ENCODE measurements at regions not wholly inside any gene's neighbourhood (a gene's known extent, or its start where the extent isn't known, plus 50 kb on each side); places are given as distances from the start of the nearest gene placed in this dataset.
"Not testable (repeated sequence)": the region's sequence is repeated elsewhere in the genome, so short reads cannot be mapped to it uniquely, and the experiment has no call there.

DNA sequence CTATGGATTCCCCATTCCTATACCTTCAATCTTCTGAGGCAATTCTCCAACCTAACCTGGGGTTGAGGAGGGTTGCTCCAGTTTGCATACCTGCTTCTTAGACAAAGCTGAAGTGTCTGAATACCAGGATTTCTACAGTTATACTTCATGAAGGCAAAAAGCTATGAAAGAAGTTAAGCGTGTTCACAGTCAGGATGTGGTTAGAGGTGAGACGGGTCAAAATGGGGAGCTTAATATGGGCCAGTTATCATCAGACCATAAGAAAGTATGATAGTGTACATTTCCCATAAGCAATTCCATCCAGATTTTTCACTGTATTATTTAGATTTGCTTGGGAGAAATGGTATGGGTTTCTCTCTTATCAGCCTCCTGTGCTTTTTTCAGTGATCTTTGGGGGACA, 156.9 kb upstream of the FER start:
- intact Hi-C loops (cut with micrococcal nuclease), result no loop called here
- Mint-ChIP-seq H3K27me3 (peaks cover 3% of the 10 kb centered on the region), H3K4me1 (no peaks in the 10 kb centered on the region), H3K9me3 (no peaks in the 10 kb centered on the region), H3K36me3 (ENCODE audit: low read depth) (no peaks in the 10 kb centered on the region), H3K4me3 (no peak overlapping the region), H3K27ac (no peak overlapping the region)
- DNase-seq, result peak; percentile 16

DNA sequence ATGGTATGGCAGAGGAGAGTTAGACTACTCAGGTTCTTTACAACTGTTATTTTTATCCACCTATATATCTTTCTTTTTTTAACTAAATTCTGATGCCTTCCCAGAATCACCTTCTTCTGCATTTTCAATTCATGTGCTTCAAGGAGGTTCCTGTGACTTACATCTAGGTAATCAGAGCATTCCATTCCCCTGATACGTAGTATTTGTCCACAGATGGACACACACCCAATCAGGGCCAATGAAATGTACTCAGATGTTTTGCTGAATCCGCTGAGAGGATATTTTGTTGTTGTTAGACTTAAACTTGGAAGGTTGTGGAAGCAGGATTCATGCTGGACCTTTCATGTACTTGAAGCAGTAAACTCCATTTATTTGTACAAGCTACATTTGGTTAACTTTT, 159.4 kb upstream of the FER start:
- Mint-ChIP-seq H3K27me3 (peaks cover 4% of the 10 kb centered on the region), H3K9me3 (no peaks in the 10 kb centered on the region), H3K4me1 (no peaks in the 10 kb centered on the region), H3K36me3 (ENCODE audit: low read depth) (no peaks in the 10 kb centered on the region), H3K4me3 (no peak overlapping the region), H3K27ac (no peak overlapping the region)
- DNase-seq, result no peak
- intact Hi-C loops (cut with micrococcal nuclease), result no loop called here

DNA sequence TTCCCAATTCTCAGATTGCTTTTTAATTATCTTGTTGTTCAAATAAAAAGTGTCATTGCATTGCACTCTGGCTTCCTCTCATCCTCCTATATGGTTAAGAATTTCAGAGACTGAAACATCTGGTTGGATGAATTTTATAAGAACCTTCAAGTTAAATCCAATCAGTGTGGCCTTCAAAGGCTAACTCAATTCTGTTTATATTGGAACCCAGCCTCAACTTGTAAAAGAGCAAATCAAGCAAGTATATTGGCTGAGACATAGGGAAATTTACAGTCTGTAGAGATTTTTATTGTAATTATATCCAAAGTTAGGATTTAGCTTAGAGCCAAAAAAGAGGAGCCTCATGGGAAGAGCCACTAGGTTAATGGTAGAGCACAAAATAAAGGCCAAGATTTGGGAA, 159.9 kb upstream of the FER start:
- Mint-ChIP-seq H3K27me3 (peaks cover 4% of the 10 kb centered on the region), H3K9me3 (no peaks in the 10 kb centered on the region), H3K4me1 (no peaks in the 10 kb centered on the region), H3K4me3 (no peak overlapping the region), H3K27ac (no peak overlapping the region), H3K36me3 (ENCODE audit: low read depth) (no peaks in the 10 kb centered on the region)
- intact Hi-C loops (cut with micrococcal nuclease), result no loop called here
- no peak for DNase-seq

DNA sequence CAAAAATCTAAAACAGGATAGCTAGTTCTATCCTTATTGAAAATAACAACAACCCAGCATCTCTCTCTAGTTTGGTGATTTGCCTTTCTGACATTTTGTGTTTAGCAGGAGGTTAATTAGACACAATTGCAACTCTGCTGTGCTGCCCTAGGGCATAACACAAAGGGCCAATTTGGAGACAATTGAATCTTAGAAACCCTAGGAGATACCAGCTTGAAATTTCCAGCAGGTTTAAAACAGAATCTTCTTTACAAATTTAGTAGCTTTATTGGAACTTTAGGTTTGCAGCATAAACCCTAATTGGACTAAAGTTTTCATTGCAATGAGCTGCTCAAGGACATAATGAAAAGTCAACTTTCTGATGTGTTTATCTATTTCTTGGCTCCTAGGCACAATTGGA, 166.7 kb upstream of the FER start:
- no peaks in the 10 kb centered on the region for H3K9me3 Mint-ChIP-seq
- H3K4me3 Mint-ChIP-seq, result no peak overlapping the region
- H3K27ac Mint-ChIP-seq, result no peak overlapping the region
- H3K36me3 Mint-ChIP-seq (ENCODE audit: low read depth), result no peaks in the 10 kb centered on the region
- DNase-seq, result no peak
- intact Hi-C loops (cut with micrococcal nuclease), result no loop called here
- H3K4me1 Mint-ChIP-seq, result no peaks in the 10 kb centered on the region
- peaks cover 4% of the 10 kb centered on the region for H3K27me3 Mint-ChIP-seq

DNA sequence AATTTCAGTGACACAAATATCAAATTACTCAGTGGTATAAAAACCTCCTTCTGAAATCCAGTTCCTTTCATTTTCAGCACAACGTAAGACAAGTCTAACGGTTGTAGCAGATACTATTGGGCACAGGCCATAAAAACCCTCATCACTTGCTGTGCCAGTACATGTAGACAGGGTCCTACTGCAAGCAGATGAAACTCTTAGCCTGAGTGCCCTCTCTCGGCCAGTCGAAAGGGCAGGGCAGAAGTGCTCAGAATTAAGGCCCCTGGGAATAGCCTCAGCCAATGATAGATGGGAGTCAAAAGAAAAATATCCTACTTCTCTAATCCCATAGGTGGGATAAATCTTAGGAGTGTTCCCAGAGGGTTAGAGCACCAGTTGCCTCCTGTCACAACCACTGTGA, 168.5 kb upstream of the FER start:
- H3K27me3 Mint-ChIP-seq, result peaks cover 2% of the 10 kb centered on the region
- H3K4me1 Mint-ChIP-seq, result no peaks in the 10 kb centered on the region
- no peaks in the 10 kb centered on the region for H3K36me3 Mint-ChIP-seq (ENCODE audit: low read depth)
- H3K9me3 Mint-ChIP-seq, result peaks cover 1% of the 10 kb centered on the region
- no peak overlapping the region for H3K27ac Mint-ChIP-seq
- DNase-seq, result no peak
- intact Hi-C loops (cut with micrococcal nuclease), result no loop called here
- no peak overlapping the region for H3K4me3 Mint-ChIP-seq

DNA sequence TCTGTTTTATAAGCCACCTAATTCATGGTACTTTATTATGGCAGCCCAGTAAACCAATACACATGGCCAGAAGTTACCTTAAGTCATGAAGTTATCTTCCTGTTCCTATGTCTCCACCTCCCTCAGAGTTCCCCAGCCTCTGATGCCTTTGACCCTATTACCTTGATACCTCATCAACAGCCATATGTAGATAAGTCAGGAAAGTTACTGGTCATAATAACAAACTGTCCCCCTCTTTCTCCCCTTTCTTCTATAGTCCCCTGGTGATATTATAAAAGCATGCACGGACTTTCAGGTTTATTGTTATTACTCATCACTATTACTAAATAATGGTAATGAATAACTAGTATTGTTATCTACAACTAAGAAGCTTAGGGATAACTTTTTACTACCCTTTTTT, 168.9 kb upstream of the FER start:
- DNase-seq, result no peak
- Mint-ChIP-seq H3K4me3 (no peak overlapping the region), H3K36me3 (ENCODE audit: low read depth) (no peaks in the 10 kb centered on the region), H3K4me1 (no peaks in the 10 kb centered on the region), H3K9me3 (peaks cover 3% of the 10 kb centered on the region), H3K27ac (no peak overlapping the region), H3K27me3 (peaks cover 2% of the 10 kb centered on the region)
- intact Hi-C loops (cut with micrococcal nuclease), result no loop called here

DNA sequence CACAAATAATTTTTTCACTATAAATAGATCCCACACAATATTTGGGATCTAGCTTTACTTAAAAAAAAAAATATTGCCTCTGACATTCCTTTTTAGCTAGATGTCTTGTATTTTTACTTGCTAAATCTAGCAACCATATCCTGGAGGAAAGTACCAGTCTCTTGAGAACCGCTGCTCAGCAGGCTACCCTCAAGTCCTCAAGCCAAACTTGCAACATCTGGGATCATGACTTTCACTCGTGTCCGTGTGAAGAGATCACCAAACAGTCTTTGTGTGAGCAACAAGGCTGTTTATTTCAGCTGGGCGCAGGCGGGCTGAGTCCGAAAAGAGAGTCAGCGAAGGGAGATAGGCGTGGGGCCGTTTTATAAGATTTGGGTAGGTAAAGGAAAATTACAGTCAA, 180.3 kb upstream of the FER start:
- intact Hi-C loops (cut with micrococcal nuclease), result no loop called here
- Mint-ChIP-seq H3K4me3 (no peak overlapping the region), H3K4me1 (no peaks in the 10 kb centered on the region), H3K9me3 (no peaks in the 10 kb centered on the region), H3K36me3 (ENCODE audit: low read depth) (no peaks in the 10 kb centered on the region), H3K27me3 (no peaks in the 10 kb centered on the region), H3K27ac (no peak overlapping the region)
- no peak for DNase-seq

DNA sequence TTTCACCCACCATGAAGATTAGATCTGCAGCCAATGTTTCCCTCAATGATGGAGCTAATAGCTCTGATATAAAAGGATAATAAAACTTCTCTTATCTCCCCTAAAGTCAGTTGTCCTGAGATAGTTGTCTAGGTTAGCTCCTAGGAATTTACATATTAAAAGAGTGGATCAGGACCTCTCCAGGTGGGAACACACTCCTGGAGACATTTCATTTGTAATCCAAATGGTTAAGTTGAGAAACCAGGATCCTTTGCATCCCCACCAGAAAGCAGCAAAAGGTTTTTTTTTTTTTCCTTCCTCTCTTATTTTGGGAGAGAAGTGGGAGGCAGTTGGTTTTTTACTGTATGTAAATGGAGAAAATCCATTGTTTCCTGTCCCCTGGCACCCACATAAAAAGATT, 182.5 kb upstream of the FBXL17 start:
- Mint-ChIP-seq H3K36me3 (ENCODE audit: low read depth) (no peaks in the 10 kb centered on the region), H3K9me3 (no peaks in the 10 kb centered on the region), H3K27me3 (no peaks in the 10 kb centered on the region), H3K4me3 (no peak overlapping the region), H3K27ac (no peak overlapping the region), H3K4me1 (no peaks in the 10 kb centered on the region)
- intact Hi-C loops (cut with micrococcal nuclease), result no loop called here
- DNase-seq, result no peak

DNA sequence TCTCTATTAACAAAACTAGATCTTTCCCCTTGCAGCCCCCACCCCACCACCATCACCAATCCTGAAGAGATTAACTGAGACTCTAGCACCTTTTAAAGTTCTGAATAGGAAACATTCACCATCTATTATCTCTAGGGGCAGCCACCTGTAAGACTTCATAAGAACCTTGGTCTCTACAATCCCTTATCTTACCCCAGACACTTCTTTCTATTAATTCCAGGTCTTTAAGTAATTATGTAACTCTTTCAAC, 180.2 kb upstream of the FBXL17 start:
- no peak for DNase-seq
- H3K27ac Mint-ChIP-seq, result no peak overlapping the region
- intact Hi-C loops (cut with micrococcal nuclease), result no loop called here
- no peaks in the 10 kb centered on the region for H3K9me3 Mint-ChIP-seq
- no peak overlapping the region for H3K4me3 Mint-ChIP-seq
- no peaks in the 10 kb centered on the region for H3K27me3 Mint-ChIP-seq
- H3K4me1 Mint-ChIP-seq, result no peaks in the 10 kb centered on the region
- no peaks in the 10 kb centered on the region for H3K36me3 Mint-ChIP-seq (ENCODE audit: low read depth)

DNA sequence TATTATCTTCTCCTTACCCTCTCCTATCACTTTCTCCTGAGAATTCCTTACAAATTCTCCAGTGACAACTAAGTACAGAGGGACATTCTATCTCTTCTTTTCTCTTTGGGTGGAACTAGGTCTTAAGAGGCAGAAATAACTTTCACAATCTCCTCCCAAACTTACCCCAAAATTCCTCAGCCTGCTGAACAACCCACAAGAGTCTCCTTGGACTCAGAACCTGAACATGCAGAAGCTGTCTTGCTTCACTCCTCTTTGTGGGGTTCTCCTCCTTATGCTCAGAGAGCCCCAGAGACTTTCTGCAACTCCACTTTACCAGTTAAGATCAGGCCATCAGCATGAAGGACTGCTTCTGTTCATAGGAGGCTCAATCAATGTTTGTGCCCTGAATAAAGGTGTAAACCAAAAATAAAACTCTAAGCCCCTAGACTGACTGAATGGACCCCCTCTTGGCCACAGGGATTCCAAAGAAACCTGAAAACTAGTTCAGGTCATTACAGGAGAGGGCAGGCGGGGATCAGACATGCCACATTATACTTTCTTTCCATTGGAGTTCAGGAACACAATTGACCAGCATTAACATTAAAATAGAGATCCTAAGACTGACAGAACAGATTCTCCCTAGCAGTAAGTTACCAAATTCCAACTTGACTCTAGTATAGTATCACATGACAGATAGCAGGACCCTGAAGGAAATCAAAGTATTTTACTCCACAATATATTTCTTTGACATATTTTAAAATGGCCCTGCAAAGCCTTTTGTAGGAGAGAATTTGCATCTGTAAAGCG, 179.7 kb upstream of the FBXL17 start:
- no peaks in the 10 kb centered on the region for H3K27me3 Mint-ChIP-seq
- H3K4me1 Mint-ChIP-seq, result no peaks in the 10 kb centered on the region
- H3K4me3 Mint-ChIP-seq, result no peak overlapping the region
- no peak for DNase-seq
- no peaks in the 10 kb centered on the region for H3K36me3 Mint-ChIP-seq (ENCODE audit: low read depth)
- no peaks in the 10 kb centered on the region for H3K9me3 Mint-ChIP-seq
- intact Hi-C loops (cut with micrococcal nuclease), result no loop called here
- no peak overlapping the region for H3K27ac Mint-ChIP-seq

DNA sequence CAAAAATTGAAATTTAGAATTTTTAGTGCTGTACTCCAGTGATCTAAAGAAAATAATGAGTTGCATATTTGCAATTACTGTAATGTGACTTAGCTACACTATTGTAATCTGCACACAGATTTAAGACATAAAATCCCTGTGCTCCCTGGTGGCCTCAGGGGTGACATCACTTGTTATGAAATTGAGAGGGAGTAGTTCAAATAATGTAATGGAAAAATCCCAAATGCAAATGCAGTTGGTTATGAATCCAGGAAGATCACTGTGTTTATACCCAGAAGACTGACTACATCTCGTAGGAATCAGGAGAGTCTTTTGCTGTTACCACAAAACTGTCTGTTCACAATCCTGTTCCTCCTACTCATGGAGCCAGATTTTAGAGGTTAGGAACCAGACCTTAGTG, 178.7 kb upstream of the FBXL17 start:
- intact Hi-C loops (cut with micrococcal nuclease), result no loop called here
- Mint-ChIP-seq H3K4me1 (no peaks in the 10 kb centered on the region), H3K36me3 (ENCODE audit: low read depth) (no peaks in the 10 kb centered on the region), H3K4me3 (no peak overlapping the region), H3K9me3 (no peaks in the 10 kb centered on the region), H3K27me3 (no peaks in the 10 kb centered on the region), H3K27ac (no peak overlapping the region)
- no peak for DNase-seq

DNA sequence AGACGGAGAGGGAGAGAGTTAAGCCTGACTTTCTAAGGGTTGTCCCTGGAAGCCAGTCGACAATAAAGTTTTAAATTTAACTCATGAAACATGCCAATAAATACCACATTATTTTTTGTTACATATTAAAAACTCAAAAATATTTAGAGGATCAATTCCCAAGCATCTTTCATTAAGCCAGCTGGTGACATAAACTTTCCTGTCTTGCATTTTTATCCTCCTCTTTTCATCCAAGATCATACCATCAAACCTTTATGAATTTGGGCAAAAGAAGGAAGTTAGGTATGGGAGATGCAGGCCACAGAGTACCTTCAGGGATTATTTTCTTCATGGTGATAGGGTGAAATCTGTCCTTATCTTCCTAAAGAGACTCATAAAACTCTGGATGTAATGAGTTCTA, 178.3 kb upstream of the FBXL17 start:
- no peaks in the 10 kb centered on the region for H3K36me3 Mint-ChIP-seq (ENCODE audit: low read depth)
- no peak overlapping the region for H3K27ac Mint-ChIP-seq
- no peak for DNase-seq
- H3K4me3 Mint-ChIP-seq, result no peak overlapping the region
- intact Hi-C loops (cut with micrococcal nuclease), result no loop called here
- H3K9me3 Mint-ChIP-seq, result no peaks in the 10 kb centered on the region
- H3K4me1 Mint-ChIP-seq, result no peaks in the 10 kb centered on the region
- no peaks in the 10 kb centered on the region for H3K27me3 Mint-ChIP-seq

DNA sequence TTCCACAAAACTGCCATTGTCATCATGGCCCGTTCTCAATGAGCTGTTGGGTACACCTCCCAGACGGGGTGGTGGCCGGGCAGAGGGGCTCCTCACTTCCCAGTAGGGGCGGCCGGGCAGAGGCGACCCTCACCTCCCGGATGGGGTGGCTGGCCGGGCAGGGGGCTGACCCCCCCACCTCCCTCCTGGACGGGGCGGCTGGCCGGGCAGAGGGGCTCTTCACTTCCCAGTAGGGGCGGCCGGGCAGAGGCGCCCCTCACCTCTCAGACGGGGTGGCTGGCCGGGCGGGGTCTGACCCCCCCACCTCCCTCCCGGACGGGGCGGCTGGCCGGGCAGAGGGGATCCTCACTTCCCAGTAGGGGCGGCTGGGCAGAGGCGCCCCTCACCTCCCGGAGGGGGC, 176.9 kb upstream of the FBXL17 start:
- H3K4me3 Mint-ChIP-seq; H3K4me1 Mint-ChIP-seq; DNase-seq; H3K27me3 Mint-ChIP-seq; intact Hi-C loops (cut with micrococcal nuclease); H3K27ac Mint-ChIP-seq; H3K9me3 Mint-ChIP-seq; H3K36me3 Mint-ChIP-seq (ENCODE audit: low read depth): not testable (repeated sequence)

DNA sequence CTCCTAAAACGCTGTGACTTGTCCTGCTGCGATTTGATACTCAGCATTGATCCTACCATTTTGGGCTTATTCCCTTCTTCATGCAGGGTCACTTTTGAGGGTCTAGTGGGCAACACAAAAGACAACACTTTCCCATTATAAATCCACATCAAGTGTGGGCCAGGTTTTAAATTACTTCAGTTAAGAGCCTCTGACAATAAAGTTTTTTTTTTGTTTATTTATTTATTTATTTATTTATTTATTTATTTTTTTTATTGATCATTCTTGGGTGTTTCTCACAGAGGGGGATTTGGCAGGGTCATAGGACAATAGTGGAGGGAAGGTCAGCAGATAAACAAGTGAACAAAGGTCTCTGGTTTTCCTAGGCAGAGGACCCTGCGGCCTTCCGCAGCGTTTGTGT, 176.2 kb upstream of the FBXL17 start:
- DNase-seq; H3K4me1 Mint-ChIP-seq; H3K4me3 Mint-ChIP-seq; H3K9me3 Mint-ChIP-seq; H3K27ac Mint-ChIP-seq; intact Hi-C loops (cut with micrococcal nuclease); H3K27me3 Mint-ChIP-seq; H3K36me3 Mint-ChIP-seq (ENCODE audit: low read depth): not testable (repeated sequence)

DNA sequence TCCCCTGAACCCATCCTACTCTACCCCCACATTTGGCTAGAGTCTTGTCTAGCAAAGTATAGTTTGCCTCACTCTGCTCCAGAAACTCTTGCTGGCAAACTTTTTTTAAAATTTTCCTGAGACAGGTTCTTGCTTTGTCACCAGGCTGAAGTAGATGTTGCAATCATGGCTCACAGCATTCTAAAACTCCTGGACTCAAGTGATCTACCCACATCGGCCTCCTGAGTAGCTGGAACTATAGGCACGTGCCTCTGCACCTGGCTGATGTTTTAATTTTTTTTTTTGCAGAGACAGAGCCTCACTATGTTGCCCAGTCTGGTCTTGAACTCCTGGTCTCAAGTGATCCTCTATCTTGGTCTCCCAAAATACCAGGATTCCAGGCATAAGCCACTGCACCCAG, 175.8 kb upstream of the FBXL17 start:
- no peak for DNase-seq
- no peaks in the 10 kb centered on the region for H3K36me3 Mint-ChIP-seq (ENCODE audit: low read depth)
- H3K27ac Mint-ChIP-seq, result no peak overlapping the region
- H3K4me1 Mint-ChIP-seq, result no peaks in the 10 kb centered on the region
- H3K4me3 Mint-ChIP-seq, result no peak overlapping the region
- intact Hi-C loops (cut with micrococcal nuclease), result no loop called here
- H3K9me3 Mint-ChIP-seq, result no peaks in the 10 kb centered on the region
- no peaks in the 10 kb centered on the region for H3K27me3 Mint-ChIP-seq

Data from activated CD4-positive, alpha-beta T cell treated with anti-CD3 and anti-CD28 coated beads, Interleukin-2, amount 10 ng/mL, durations not matched to agents 24 days and 14 days (primary cell).